A549 (cell line): ENCODE measurements at regions not wholly inside any gene's neighbourhood (a gene's known extent, or its start where the extent isn't known, plus 50 kb on each side); places are given as distances from the start of the nearest gene placed in this dataset.

Experiments used
- ESRRA ChIP-seq: fragments of 150-350 bp; IDR thresholded peaks from 2 replicates; pipeline ENCODE4 v1.6.1; 2014; ENCODE audit warnings: mild to moderate bottlenecking, low read length, borderline replicate concordance
- KDM5A ChIP-seq: fragments of 200-600 bp; sonication (generic); IDR thresholded peaks from 2 replicates; pipeline ENCODE4 v1.6.1; 2016; ENCODE audit warnings: antibody characterized with exemption, mild to moderate bottlenecking
- MAX ChIP-seq: IDR thresholded peaks from 2 replicates; pipeline ENCODE4 v1.6.1; 2012
- POLR2A ChIP-seq: IDR thresholded peaks from 2 replicates; pipeline ENCODE4 v1.6.1; 2012; ENCODE audit warnings: mild to moderate bottlenecking, low read length
- RARB ChIP-seq: fragments of 250-450 bp; sonication (Bioruptor Pico); IDR thresholded peaks from 2 replicates; pipeline ENCODE4 v1.8.0; 2021; ENCODE audit warnings: mild to moderate bottlenecking, moderate library complexity
- REST ChIP-seq: fragments of 200-600 bp; sonication (generic); IDR thresholded peaks from 2 replicates; pipeline ENCODE4 v1.6.1; 2016; ENCODE audit warnings: antibody characterized with exemption, mild to moderate bottlenecking, moderate library complexity
- TP53 ChIP-seq: fragments of 250-450 bp; sonication (Bioruptor Pico); IDR thresholded peaks from 2 replicates; pipeline ENCODE4 v1.5.0; 2021; ENCODE audit warnings: mild to moderate bottlenecking, moderate library complexity
- TF ChIP-seq, protein P1 (sequence below): fragments of >200 bp; sonication (Bioruptor Twin); formaldehyde crosslinking; IDR thresholded peaks from 3 replicates; pipeline ENCODE4 v1.5.1; 2016

DNA sequence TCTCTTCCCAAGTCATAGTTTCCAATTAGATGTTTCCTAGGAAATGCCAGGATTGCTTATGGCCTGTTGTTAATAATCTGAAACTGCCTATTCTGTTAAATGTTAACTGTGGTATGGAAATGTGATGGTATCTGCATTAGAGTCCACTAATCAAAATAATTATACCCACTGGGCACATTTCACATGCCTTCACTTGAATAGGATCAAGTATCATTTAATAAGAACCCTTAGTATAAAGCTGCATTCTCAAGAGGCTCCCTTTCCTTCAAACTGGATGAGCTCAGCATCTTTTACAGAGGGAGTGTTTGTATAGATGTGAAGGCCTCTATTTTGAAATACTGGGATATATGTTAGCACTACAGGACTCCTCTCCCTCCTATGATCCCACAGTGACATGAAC is 477.2 kb upstream of the VRK2 start:
- TF ChIP-seq ESRRA (no peak), POLR2A (no peak), RARB (CRISPR knock-in tag) (no peak), MAX (no peak), TP53 (CRISPR knock-in tag) (no peak), KDM5A (no peak), REST (no peak)
- TF ChIP-seq, protein P1, sequence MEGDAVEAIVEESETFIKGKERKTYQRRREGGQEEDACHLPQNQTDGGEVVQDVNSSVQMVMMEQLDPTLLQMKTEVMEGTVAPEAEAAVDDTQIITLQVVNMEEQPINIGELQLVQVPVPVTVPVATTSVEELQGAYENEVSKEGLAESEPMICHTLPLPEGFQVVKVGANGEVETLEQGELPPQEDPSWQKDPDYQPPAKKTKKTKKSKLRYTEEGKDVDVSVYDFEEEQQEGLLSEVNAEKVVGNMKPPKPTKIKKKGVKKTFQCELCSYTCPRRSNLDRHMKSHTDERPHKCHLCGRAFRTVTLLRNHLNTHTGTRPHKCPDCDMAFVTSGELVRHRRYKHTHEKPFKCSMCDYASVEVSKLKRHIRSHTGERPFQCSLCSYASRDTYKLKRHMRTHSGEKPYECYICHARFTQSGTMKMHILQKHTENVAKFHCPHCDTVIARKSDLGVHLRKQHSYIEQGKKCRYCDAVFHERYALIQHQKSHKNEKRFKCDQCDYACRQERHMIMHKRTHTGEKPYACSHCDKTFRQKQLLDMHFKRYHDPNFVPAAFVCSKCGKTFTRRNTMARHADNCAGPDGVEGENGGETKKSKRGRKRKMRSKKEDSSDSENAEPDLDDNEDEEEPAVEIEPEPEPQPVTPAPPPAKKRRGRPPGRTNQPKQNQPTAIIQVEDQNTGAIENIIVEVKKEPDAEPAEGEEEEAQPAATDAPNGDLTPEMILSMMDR: no peak
